Astrocyte (in vitro differentiated cells and primary cell): ENCODE measurements at regions not wholly inside any gene's neighbourhood (a gene's known extent, or its start where the extent isn't known, plus 50 kb on each side); places are given as distances from the start of the nearest gene placed in this dataset.

ENCODE experiments used
- CTCF ChIP-seq: IDR thresholded peaks from 2 replicates; pipeline ENCODE4 v1.5.1; 2011; ENCODE audit warnings: low read depth, mild to moderate bottlenecking, inconsistent platforms, low read length, moderate library complexity; ENCODE audit not compliant: insufficient read depth
- EZH2 ChIP-seq: IDR thresholded peaks from 2 replicates; pipeline ENCODE4 v1.6.1; 2012; ENCODE audit warnings: mild to moderate bottlenecking, low read length, inconsistent platforms; ENCODE audit not compliant: insufficient read depth

GRCh38 chr3:28788571-28788970 is 439.9 kb upstream of the AZI2 start:
- TF ChIP-seq CTCF (no peak), EZH2 (no peak)
